ENCODE measurements at regions not wholly inside any gene's neighbourhood (a gene's known extent, or its start where the extent isn't known, plus 50 kb on each side); places are given as distances from the start of the nearest gene placed in this dataset.
A peak's percentile ranks its signal among the peaks of the same experiment; 100 is the strongest.

DNA sequence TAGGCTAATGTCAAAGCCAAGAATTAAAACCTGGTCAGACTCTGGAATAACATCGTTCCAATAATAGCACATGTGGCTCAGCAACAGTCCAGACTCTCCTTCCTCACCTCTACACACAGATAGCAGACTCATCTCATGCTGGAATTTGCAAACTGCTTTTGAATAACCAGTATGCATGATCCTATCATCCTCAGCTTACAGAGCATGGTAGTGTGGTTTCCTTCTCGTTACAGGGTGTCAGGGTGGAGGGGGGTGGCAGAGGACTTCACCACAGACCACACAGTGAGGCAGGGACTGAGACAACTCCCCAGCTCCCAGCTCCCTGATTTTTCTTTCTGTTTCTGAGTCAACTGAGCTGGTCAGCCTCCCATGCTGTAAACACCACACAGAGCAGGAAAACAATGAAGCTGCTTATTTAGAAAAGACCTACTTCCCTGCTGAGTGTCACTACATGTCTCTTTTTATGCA is 101.6 kb downstream of the RPL22L1 start (continued):
- TF ChIP-seq, protein P1, sequence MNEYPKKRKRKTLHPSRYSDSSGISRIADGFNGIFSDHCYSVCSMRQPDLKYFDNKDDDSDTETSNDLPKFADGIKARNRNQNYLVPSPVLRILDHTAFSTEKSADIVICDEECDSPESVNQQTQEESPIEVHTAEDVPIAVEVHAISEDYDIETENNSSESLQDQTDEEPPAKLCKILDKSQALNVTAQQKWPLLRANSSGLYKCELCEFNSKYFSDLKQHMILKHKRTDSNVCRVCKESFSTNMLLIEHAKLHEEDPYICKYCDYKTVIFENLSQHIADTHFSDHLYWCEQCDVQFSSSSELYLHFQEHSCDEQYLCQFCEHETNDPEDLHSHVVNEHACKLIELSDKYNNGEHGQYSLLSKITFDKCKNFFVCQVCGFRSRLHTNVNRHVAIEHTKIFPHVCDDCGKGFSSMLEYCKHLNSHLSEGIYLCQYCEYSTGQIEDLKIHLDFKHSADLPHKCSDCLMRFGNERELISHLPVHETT (CRISPR knock-in tag; conservative IDR thresholded peaks at IDR 0.05 in 1 of 2, IDR thresholded peaks at IDR 0.05 in 1 of 2): no peak
- TF ChIP-seq CTBP1 (IDR thresholded peaks at IDR 0.05; ENCODE audit: borderline replicate concordance) (no peak; the same call in 1 of the 2 replicates), KDM2B (CRISPR knock-in tag; IDR thresholded peaks at IDR 0.05) (no peak), MCM7 (IDR thresholded peaks at IDR 0.05) (no peak), SIX5 (IDR thresholded peaks at IDR 0.05; ENCODE audit: borderline replicate concordance in 1 of 2, insufficient read depth in 1 of 2, low read depth in 1 of 2, low read length in 2 of 2) (no peak), TARDBP (IDR thresholded peaks at IDR 0.05) (no peak), PCBP1 (IDR thresholded peaks at IDR 0.05; ENCODE audit: low read depth, low read length, poor library complexity, severe bottlenecking) (no peak), NR4A1 (CRISPR knock-in tag; IDR thresholded peaks at IDR 0.05) (0 out of 2 replicates have a peak, but pooled peaks have one; percentile 43), NR4A1 (tag; IDR thresholded peaks at IDR 0.05) (0 out of 2 replicates have a peak, but pooled peaks have one; percentile 36), MEF2D (tag; conservative IDR thresholded peaks at IDR 0.05; ENCODE audit: low read depth) (0 out of 2 replicates have a peak, but pooled peaks have one; percentile 35), KLF16 (IDR thresholded peaks at IDR 0.05) (no peak), MXI1 (IDR thresholded peaks at IDR 0.05; ENCODE audit: low read depth, low read length) (no peak), KLF10 (CRISPR knock-in tag; IDR thresholded peaks at IDR 0.05) (no peak), ATF1 (CRISPR knock-in tag; IDR thresholded peaks at IDR 0.05) (no peak), ATF1 (tag; IDR thresholded peaks at IDR 0.05) (no peak), PHF20 (IDR thresholded peaks at IDR 0.05; ENCODE audit: partially characterized antibody) (no peak), GTF2A2 (tag; IDR thresholded peaks at IDR 0.05) (no peak)
- TF ChIP-seq, protein P2, sequence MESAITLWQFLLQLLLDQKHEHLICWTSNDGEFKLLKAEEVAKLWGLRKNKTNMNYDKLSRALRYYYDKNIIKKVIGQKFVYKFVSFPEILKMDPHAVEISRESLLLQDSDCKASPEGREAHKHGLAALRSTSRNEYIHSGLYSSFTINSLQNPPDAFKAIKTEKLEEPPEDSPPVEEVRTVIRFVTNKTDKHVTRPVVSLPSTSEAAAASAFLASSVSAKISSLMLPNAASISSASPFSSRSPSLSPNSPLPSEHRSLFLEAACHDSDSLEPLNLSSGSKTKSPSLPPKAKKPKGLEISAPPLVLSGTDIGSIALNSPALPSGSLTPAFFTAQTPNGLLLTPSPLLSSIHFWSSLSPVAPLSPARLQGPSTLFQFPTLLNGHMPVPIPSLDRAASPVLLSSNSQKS (CRISPR knock-in tag; IDR thresholded peaks at IDR 0.05): no peak
- TF ChIP-seq, protein P3, sequence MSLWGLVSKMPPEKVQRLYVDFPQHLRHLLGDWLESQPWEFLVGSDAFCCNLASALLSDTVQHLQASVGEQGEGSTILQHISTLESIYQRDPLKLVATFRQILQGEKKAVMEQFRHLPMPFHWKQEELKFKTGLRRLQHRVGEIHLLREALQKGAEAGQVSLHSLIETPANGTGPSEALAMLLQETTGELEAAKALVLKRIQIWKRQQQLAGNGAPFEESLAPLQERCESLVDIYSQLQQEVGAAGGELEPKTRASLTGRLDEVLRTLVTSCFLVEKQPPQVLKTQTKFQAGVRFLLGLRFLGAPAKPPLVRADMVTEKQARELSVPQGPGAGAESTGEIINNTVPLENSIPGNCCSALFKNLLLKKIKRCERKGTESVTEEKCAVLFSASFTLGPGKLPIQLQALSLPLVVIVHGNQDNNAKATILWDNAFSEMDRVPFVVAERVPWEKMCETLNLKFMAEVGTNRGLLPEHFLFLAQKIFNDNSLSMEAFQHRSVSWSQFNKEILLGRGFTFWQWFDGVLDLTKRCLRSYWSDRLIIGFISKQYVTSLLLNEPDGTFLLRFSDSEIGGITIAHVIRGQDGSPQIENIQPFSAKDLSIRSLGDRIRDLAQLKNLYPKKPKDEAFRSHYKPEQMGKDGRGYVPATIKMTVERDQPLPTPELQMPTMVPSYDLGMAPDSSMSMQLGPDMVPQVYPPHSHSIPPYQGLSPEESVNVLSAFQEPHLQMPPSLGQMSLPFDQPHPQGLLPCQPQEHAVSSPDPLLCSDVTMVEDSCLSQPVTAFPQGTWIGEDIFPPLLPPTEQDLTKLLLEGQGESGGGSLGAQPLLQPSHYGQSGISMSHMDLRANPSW (CRISPR knock-in tag; IDR thresholded peaks at IDR 0.05): no peak
- TF ChIP-seq, protein P4, sequence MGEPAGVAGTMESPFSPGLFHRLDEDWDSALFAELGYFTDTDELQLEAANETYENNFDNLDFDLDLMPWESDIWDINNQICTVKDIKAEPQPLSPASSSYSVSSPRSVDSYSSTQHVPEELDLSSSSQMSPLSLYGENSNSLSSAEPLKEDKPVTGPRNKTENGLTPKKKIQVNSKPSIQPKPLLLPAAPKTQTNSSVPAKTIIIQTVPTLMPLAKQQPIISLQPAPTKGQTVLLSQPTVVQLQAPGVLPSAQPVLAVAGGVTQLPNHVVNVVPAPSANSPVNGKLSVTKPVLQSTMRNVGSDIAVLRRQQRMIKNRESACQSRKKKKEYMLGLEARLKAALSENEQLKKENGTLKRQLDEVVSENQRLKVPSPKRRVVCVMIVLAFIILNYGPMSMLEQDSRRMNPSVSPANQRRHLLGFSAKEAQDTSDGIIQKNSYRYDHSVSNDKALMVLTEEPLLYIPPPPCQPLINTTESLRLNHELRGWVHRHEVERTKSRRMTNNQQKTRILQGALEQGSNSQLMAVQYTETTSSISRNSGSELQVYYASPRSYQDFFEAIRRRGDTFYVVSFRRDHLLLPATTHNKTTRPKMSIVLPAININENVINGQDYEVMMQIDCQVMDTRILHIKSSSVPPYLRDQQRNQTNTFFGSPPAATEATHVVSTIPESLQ (CRISPR knock-in tag; IDR thresholded peaks at IDR 0.05): no peak

Data from K562 (cell line).